HL-60 (cell line): ENCODE measurements at regions not wholly inside any gene's neighbourhood (a gene's known extent, or its start where the extent isn't known, plus 50 kb on each side); places are given as distances from the start of the nearest gene placed in this dataset.

ENCODE experiments used
- DNase-seq, 2 experiments: peaks; one replicate each; pipeline ENCODE4 v3.0.0-alpha.2; 2010 to 2020; ENCODE audit warnings: low read depth in 1 of 2, low spot score in 1 of 2
- H3K27ac ChIP-seq: fragments of 250-450 bp; sonication (Bioruptor Pico); replicated peaks from 2 replicates; pipeline ENCODE4 v1.5.1; 2020; ENCODE audit warnings: mild to moderate bottlenecking, moderate library complexity
- H3K27me3 ChIP-seq: fragments of 250-450 bp; sonication (Bioruptor Pico); 2 replicates; pipeline ENCODE4 v1.5.1; 2021; ENCODE audit warnings: mild to moderate bottlenecking, moderate library complexity; ENCODE audit not compliant: insufficient read depth, poor library complexity, severe bottlenecking
- H3K4me3 ChIP-seq: replicated peaks from 2 replicates; pipeline ENCODE4 v1.5.1; 2011; ENCODE audit warnings: mild to moderate bottlenecking, control low read depth, low read length; ENCODE audit not compliant: insufficient read depth
- CTCF ChIP-seq: IDR thresholded peaks from one replicate; pipeline ENCODE4 v1.5.1; 2011; ENCODE audit warnings: low read length, control low read depth, inconsistent platforms; ENCODE audit not compliant: insufficient read depth
- GABPA ChIP-seq: IDR thresholded peaks from 2 replicates; pipeline ENCODE4 v1.6.1; 2012; ENCODE audit warnings: low read depth
- POLR2AphosphoS5 ChIP-seq: IDR thresholded peaks from 2 replicates; pipeline ENCODE4 v1.6.1; 2012; ENCODE audit warnings: low read depth
- REST ChIP-seq: IDR thresholded peaks from 2 replicates; pipeline ENCODE4 v1.6.1; 2012; ENCODE audit warnings: low read depth; ENCODE audit not compliant: insufficient replicate concordance
- SPI1 ChIP-seq: IDR thresholded peaks from 2 replicates; pipeline ENCODE4 v1.6.1; 2012; ENCODE audit warnings: low read depth, mild to moderate bottlenecking, borderline replicate concordance

GRCh38 chr11:15374418-15374817 is 259.7 kb downstream of the INSC start:
- no peak overlapping the region for H3K27ac ChIP-seq
- no peak for DNase-seq
- no peak overlapping the region for H3K4me3 ChIP-seq
- no peaks in the 10 kb centered on the region for H3K27me3 ChIP-seq
- TF ChIP-seq POLR2AphosphoS5 (no peak), GABPA (no peak), CTCF (no peak), SPI1 (no peak), REST (no peak)

- no peaks in the 10 kb centered on the region for H3K27me3 ChIP-seq
- TF ChIP-seq POLR2AphosphoS5 (no peak), GABPA (no peak), CTCF (no peak), SPI1 (no peak), REST (no peak)
- H3K4me3 ChIP-seq: no peak overlapping the region
- DNase-seq: no peak
- no peak overlapping the region for H3K27ac ChIP-seq
These were observed 264.2 kb downstream of the INSC start for GRCh38 chr11:15378941-15379340.

GRCh38 chr11:15379483-15379882 is 264.8 kb downstream of the INSC start:
- no peak for TF ChIP-seq POLR2AphosphoS5
- no peak for TF ChIP-seq SPI1
- TF ChIP-seq CTCF: no peak
- TF ChIP-seq GABPA: no peak
- no peak for TF ChIP-seq REST
- no peaks in the 10 kb centered on the region for H3K27me3 ChIP-seq
- H3K4me3 ChIP-seq: no peak overlapping the region
- DNase-seq: no peak
- H3K27ac ChIP-seq: no peak overlapping the region
